ENCODE measurements at regions not wholly inside any gene's neighbourhood (a gene's known extent, or its start where the extent isn't known, plus 50 kb on each side); places are given as distances from the start of the nearest gene placed in this dataset.

DNA sequence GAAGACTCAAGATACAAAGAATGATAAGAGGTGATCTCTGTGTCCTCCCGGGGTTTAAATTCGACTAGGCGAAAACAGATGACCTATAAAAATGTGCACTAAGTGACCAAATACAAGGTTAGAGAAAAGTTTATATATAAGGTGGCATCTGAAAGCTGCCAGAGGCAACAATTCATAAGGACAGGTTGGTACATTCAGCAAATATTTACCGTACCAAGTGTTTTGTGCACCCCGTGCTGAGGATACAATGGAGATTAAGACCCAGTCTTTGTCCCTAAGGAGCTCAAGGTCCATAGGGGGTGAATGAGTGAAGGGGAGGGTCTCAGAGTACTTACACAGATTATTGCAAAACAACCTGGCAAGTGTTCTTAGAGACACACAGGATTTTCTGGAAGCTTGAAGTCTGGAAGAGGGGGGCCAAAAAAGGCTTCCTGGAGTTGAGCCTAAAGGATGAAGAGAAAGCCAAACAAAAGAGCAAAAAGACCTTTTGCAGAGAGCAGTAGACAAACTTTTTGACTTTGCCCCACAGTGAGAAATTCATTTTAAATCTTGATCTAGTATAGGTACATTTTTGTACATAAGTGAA, 71.4 kb upstream of the LRIG1 start:
- no peak overlapping the region for H3K4me3 ChIP-seq (replicated peaks in 1 of 3; ENCODE audit: insufficient read depth in 1 of 3, low read depth in 1 of 3, low read length in 3 of 3)
- BruUV-seq (replicated peaks) = no TSS peak
- FAIRE-seq = no peak

More for the DNA sequence above, 71.4 kb upstream of the LRIG1 start:
- Histone ChIP-seq H3K79me2 (ENCODE audit: control insufficient read depth, insufficient read depth, low read length) (no peaks in the 10 kb centered on the region), H4K20me1 (replicated peaks; ENCODE audit: control insufficient read depth, extremely low read depth, insufficient read depth, low read length) (no peaks in the 10 kb centered on the region), H3K9ac (replicated peaks; ENCODE audit: extremely low read depth, insufficient read depth, low read length) (no peak overlapping the region), H2AFZ (ENCODE audit: low read depth, low read length) (no peak overlapping the region), H3K4me2 (ENCODE audit: insufficient read depth, low read length) (no peak overlapping the region), H3K36me3 (ENCODE audit: control insufficient read depth in 2 of 2, extremely low read depth in 1 of 2, insufficient read depth in 2 of 2, low read length in 2 of 2) (no peaks in the 10 kb centered on the region), H3K27ac (ENCODE audit: insufficient read depth, low read depth, low read length) (no peak overlapping the region), H3K4me1 (ENCODE audit: control insufficient read depth, extremely low read depth, insufficient read depth, low read length) (no peaks in the 10 kb centered on the region), H3K9me1 (replicated peaks; ENCODE audit: control insufficient read depth, extremely low read depth, insufficient read depth, low read length) (no peaks in the 10 kb centered on the region), H3K9me3 (replicated peaks; ENCODE audit: control insufficient read depth, insufficient read depth, low read length) (no peaks in the 10 kb centered on the region), H3K27me3 (ENCODE audit: control insufficient read depth in 2 of 2, insufficient read depth in 2 of 2, low read length in 2 of 2) (peaks cover 2% of the 10 kb centered on the region in 2 experiments)
- TF ChIP-seq POLR2AphosphoS5 (IDR thresholded peaks at IDR 0.05; ENCODE audit: insufficient read depth, low read depth, low read length) (no peak), FOS (IDR thresholded peaks at IDR 0.05; ENCODE audit: borderline replicate concordance, insufficient read depth, low read length) (no peak), CTCF (IDR thresholded peaks at IDR 0.05; ENCODE audit: extremely low read depth in 1 of 2, insufficient read depth in 1 of 2, low read depth in 1 of 2, low read length in 2 of 2) (no peak), MYC (IDR thresholded peaks at IDR 0.05; ENCODE audit: low read depth, low read length) (no peak), EZH2 (IDR thresholded peaks at IDR 0.05; ENCODE audit: borderline replicate concordance, low read depth, low read length, severe bottlenecking) (no peak)
- dilution Hi-C loops (cut with MboI; ENCODE audit: extremely low pct_ligation_motif_present, low sequenced_read_pairs) = no loop called here
- DNase-seq (ENCODE audit: low read depth, low spot score) = no peak
- intact Hi-C loops (cut with micrococcal nuclease) = no loop called here
- CTCF ChIA-PET = no interaction called here
- POLR2A ChIA-PET = no interaction called here

Measured in endothelial cell of umbilical vein (primary cell).